EL (cell line): ENCODE measurements at regions not wholly inside any gene's neighbourhood (a gene's known extent, or its start where the extent isn't known, plus 50 kb on each side); places are given as distances from the start of the nearest gene placed in this dataset.

Experiments used
- DNase-seq: peaks from one replicate; pipeline ENCODE4 v3.0.0-alpha.2; 2016

GRCh38 chr6:130314271-130314670 is 51.5 kb upstream of the TMEM200A start:
- DNase-seq: no peak

GRCh38 chr6:130313206-130313605 is 52.6 kb upstream of the TMEM200A start:
- DNase-seq: no peak

DNA sequence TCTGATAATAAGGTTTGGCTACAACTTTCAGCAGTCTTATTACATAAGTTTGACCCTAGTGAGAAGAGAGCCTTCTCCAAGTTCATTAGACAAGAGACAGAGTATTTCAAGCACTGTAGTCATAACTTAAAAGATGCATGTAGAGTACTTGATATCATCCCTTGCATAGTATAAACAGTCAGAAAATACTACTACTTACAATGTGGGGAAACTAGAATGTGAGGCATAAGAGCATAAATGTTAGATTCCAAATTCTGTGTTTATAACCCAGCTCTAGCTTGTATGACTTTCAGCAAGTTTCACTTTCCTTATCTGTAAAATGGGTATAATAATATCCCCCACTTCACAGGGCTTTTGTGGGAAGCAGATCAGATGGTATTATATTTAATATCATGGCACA is 56.8 kb upstream of the TMEM200A start:
- no peak for DNase-seq

- peak; percentile 74 for DNase-seq
Measured at GRCh38 chr6:130307752-130308361, 58.0 kb upstream of the TMEM200A start.

DNA sequence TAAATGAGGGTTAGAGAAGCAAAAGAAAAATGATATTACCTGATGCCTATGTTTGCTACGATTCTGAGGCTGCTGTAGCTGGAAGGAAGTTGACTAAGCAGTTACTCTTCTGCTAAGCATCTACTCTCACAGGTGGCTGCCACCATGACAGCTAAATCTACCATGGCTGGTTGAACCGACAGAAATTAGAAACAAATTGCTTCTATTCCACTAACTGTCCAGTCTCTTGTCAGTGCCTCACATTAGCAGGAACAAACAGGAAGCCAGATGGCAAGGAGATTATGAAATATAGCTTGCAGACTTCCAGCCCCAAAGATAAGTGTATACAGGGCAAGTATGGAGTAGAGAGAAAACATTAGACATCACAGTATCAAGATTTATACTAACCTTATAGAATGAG is 59.4 kb upstream of the TMEM200A start:
- peak; percentile 12 for DNase-seq

DNA sequence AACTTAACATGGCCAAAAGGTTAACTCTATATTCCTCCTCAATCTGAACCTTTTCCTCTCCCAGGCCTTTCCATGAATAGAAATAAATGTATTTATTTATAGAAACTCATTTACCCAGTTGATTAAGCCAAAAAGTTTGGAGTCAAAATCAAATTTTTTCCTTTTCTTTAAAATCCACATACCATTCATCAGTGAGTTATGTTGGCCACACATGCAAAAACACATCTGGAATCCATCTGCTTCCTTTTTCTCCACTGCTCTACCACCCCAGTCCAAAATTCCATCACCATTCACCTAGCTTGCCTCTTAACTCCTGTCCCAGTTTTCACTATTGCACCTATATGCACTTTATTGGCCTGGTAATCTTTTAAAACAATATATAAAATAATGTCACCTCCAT is 62.4 kb upstream of the TMEM200A start:
- peak; percentile 58 for DNase-seq

DNA sequence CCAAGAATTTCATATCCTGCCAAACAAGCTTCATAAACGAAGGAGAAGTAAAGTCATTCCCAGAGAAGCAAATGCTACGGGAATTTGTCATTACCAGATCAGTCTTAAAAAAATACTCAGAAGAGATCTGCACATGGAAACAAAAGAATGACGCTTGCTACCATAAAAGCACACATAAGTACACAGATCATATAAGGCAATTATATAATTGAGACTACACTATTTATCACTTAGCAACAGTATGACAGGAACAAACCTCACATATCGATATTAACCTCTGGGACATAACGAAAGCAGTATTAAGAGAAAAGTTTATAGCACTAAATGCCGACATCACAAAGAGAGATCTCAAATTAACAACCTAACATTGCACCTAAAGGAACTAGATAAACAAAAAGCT is 67.6 kb upstream of the TMEM200A start:
- no peak for DNase-seq

DNA sequence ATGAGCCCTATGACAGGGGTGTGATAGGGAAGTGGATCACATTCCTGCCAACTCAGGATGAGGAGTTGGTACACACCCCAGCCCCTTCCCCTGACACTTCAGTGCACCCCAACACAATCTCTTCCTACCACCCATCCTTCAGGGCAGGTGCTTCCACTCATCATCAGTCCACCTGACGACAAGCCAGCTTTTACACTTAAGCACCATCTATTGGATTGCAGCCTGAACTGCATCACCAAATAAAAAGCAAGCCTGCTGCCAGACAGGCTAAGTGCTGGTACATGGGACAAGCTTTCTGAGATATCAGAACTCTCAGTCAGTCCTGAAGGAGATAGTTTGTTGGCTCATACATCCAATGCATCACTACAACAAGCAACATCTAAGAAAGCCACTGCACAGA is 69.0 kb upstream of the TMEM200A start:
- no peak for DNase-seq

DNA sequence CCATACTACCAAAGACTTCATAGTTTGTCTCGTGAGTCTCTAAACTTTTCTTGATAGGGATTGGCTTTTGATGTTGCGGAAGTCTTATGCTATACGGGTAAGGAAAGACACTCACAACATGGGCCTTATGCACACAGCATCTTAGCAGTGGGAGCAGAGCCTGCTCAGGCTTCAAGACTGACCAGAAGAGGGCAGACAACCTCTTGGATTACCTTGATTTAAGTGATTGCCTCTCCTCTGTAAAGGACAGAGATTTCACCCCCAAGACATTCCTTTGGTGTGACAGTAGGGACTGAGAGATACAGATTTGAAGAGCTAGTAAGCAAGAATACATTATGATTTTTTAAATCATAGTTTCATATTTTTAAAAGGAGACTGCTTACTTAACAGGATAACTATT is 71.0 kb upstream of the SAMD3 start:
- DNase-seq: peak; percentile 76

- no peak for DNase-seq
Measured at GRCh38 chr6:130288065-130288464, 65.3 kb upstream of the SAMD3 start.

GRCh38 chr6:130282234-130282995 is 59.7 kb upstream of the SAMD3 start:
- peak; percentile 28 for DNase-seq

- DNase-seq: no peak
Measured at GRCh38 chr6:130276507-130276906, 53.8 kb upstream of the SAMD3 start.

GRCh38 chr6:130274007-130274406 is 51.3 kb upstream of the SAMD3 start:
- DNase-seq: no peak
